IMR-90 (cell line): ENCODE measurements at regions not wholly inside any gene's neighbourhood (a gene's known extent, or its start where the extent isn't known, plus 50 kb on each side); places are given as distances from the start of the nearest gene placed in this dataset.

Experiments
- MXI1 ChIP-seq: IDR thresholded peaks from 2 replicates; pipeline ENCODE4 v1.6.1; 2012; ENCODE audit warnings: low read depth, mild to moderate bottlenecking, low read length, moderate library complexity, borderline replicate concordance
- RAD21 ChIP-seq: IDR thresholded peaks from 2 replicates; pipeline ENCODE4 v1.6.1; 2012; ENCODE audit warnings: low read length, improper control_type of control experiment
- TF ChIP-seq, protein P1 (sequence below): conservative IDR thresholded peaks from 2 replicates; pipeline ENCODE4 v1.5.1; 2012; ENCODE audit warnings: mild to moderate bottlenecking, low read depth, low read length, improper control_type of control experiment
- TF ChIP-seq, protein P2 (sequence below): fragments of 150-350 bp; IDR thresholded peaks from 2 replicates; pipeline ENCODE4 v1.6.1; 2017; ENCODE audit warnings: mild to moderate bottlenecking, antibody characterized with exemption, low read length, low read depth

- TF ChIP-seq, protein P1, sequence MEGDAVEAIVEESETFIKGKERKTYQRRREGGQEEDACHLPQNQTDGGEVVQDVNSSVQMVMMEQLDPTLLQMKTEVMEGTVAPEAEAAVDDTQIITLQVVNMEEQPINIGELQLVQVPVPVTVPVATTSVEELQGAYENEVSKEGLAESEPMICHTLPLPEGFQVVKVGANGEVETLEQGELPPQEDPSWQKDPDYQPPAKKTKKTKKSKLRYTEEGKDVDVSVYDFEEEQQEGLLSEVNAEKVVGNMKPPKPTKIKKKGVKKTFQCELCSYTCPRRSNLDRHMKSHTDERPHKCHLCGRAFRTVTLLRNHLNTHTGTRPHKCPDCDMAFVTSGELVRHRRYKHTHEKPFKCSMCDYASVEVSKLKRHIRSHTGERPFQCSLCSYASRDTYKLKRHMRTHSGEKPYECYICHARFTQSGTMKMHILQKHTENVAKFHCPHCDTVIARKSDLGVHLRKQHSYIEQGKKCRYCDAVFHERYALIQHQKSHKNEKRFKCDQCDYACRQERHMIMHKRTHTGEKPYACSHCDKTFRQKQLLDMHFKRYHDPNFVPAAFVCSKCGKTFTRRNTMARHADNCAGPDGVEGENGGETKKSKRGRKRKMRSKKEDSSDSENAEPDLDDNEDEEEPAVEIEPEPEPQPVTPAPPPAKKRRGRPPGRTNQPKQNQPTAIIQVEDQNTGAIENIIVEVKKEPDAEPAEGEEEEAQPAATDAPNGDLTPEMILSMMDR = no peak
- no peak for TF ChIP-seq MXI1
- TF ChIP-seq RAD21 = no peak
- TF ChIP-seq, protein P2, sequence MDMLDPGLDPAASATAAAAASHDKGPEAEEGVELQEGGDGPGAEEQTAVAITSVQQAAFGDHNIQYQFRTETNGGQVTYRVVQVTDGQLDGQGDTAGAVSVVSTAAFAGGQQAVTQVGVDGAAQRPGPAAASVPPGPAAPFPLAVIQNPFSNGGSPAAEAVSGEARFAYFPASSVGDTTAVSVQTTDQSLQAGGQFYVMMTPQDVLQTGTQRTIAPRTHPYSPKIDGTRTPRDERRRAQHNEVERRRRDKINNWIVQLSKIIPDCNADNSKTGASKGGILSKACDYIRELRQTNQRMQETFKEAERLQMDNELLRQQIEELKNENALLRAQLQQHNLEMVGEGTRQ = no peak
Observed at GRCh38 chr10:117492504-117492903, 50.0 kb upstream of the EMX2 start.
